Panc1 (cell line): ENCODE measurements at regions not wholly inside any gene's neighbourhood (a gene's known extent, or its start where the extent isn't known, plus 50 kb on each side); places are given as distances from the start of the nearest gene placed in this dataset.

Source experiments
- ATAC-seq: fragments of 200-7000 bp; cut with Tn5 transposase; 2 replicates; pipeline ENCODE4 v1.9.1; 2020; ENCODE audit warnings: mild to moderate bottlenecking, moderate library complexity
- BruUV-seq: library from RNA; stranded (reverse); fragments of 400-500 nt; replicated peaks from 2 replicates; lab custom pipeline; 2021; lab: Mats Ljungman, UMichigan
- CTCF ChIA-PET: fragments of 300-600 bp; sonication (Branson Sonifier 250); formaldehyde crosslinking; loops from one replicate; lab custom pipeline; 2022; ENCODE audit warnings: antibody characterized with exemption; lab: Charles Lee
- POLR2A ChIA-PET: fragments of 300-600 bp; sonication (Branson Sonifier 250); formaldehyde crosslinking; loops from one replicate; lab custom pipeline; 2022; ENCODE audit warnings: antibody characterized with exemption; lab: Charles Lee
- DNase-seq: peaks from one replicate; pipeline ENCODE4 v3.0.0-alpha.2; 2010; ENCODE audit warnings: low read depth, low spot score
- H3K27ac ChIP-seq: 2 replicates; pipeline ENCODE4 v1.5.1; 2011; ENCODE audit warnings: mild to moderate bottlenecking, low read length, inconsistent platforms
- H3K27me3 ChIP-seq: fragments of 200-500 bp; sonication (Bioruptor generic); 2 replicates; pipeline ENCODE4 v1.6.0; 2014; ENCODE audit warnings: low read length, inconsistent platforms; ENCODE audit not compliant: control insufficient read depth, insufficient read depth
- H3K36me3 ChIP-seq: fragments of 200-500 bp; sonication (Bioruptor generic); 2 replicates; pipeline ENCODE4 v1.5.1; 2014; ENCODE audit warnings: inconsistent platforms, mild to moderate bottlenecking, low read length, moderate library complexity; ENCODE audit not compliant: control insufficient read depth, insufficient read depth
- H3K4me1 ChIP-seq: 2 replicates; pipeline ENCODE4 v1.5.1; 2011; ENCODE audit warnings: inconsistent platforms, mild to moderate bottlenecking, low read length, moderate library complexity; ENCODE audit not compliant: control insufficient read depth, insufficient read depth
- H3K4me3 ChIP-seq, 2 experiments: 2 replicates each; pipeline ENCODE4 v1.5.1; 2011 to 2012; ENCODE audit warnings: low read depth in 2 of 2, low read length in 2 of 2, mild to moderate bottlenecking in 2 of 2, inconsistent platforms in 1 of 2, moderate library complexity in 1 of 2
- H3K9me3 ChIP-seq: fragments of 200-500 bp; sonication (Bioruptor generic); 2 replicates; pipeline ENCODE4 v1.5.1; 2014; ENCODE audit warnings: low read depth, mild to moderate bottlenecking, inconsistent platforms, low read length, moderate library complexity; ENCODE audit not compliant: control insufficient read depth, insufficient read depth
- POLR2AphosphoS5 ChIP-seq: IDR thresholded peaks from 2 replicates; pipeline ENCODE4 v1.6.1; 2012; ENCODE audit warnings: mild to moderate bottlenecking, low read depth, low read length, moderate library complexity
- SIN3A ChIP-seq: IDR thresholded peaks from 2 replicates; pipeline ENCODE4 v1.6.1; 2012; ENCODE audit warnings: low read depth, mild to moderate bottlenecking, low read length, moderate library complexity, borderline replicate concordance; ENCODE audit not compliant: insufficient read depth
- TCF7L2 ChIP-seq: IDR thresholded peaks from 2 replicates; pipeline ENCODE4 v1.6.1; 2011; ENCODE audit warnings: mild to moderate bottlenecking, low read depth, low read length, inconsistent platforms
- in situ Hi-C: cut with HindIII; loops from 2 replicates; pipeline ENCODE4 v1.10.0; 2016; ENCODE audit warnings: low sequenced_read_pairs, low pct_unique_long_range_greater_than_20kb
- intact Hi-C: fragments of 100-400 bp; cut with micrococcal nuclease; formaldehyde crosslinking; loops from one replicate; pipeline ENCODE4 v1.10.0; 2022; ENCODE audit not compliant: unreplicated experiment
- TF ChIP-seq, protein P1 (sequence below): fragments of 450-650 bp; IDR thresholded peaks from 2 replicates; pipeline ENCODE4 v1.5.1; 2017; ENCODE audit warnings: mild to moderate bottlenecking
- TF ChIP-seq, protein P2 (sequence below), 2 experiments: IDR thresholded peaks; 2 replicates each; pipeline ENCODE4 v1.6.1; 2011 to 2012; ENCODE audit warnings: low read depth in 2 of 2, control low read depth in 1 of 2, low read length in 1 of 2, mild to moderate bottlenecking in 1 of 2, moderate library complexity in 1 of 2; ENCODE audit not compliant: insufficient read depth in 1 of 2

DNA sequence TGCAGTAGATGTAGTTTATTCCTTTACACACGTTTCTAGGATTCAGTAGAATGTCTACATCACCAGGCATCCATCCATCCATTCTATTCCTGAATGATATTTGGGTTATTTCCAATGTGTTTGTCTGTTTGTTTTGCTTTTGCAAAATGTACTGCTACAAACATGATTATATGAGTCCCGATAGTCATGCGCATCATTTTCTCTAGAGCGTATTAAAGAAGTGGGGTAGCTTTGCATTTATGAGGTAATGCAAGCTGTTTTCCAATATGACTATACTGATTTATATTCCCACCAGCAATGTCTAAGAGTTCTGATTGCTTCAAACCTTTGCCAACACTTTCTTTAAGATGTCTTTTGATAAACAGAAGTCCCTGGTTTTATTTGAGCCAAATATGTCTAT is 253.2 kb downstream of the NOVA1 start:
- POLR2A ChIA-PET = no interaction called here

DNA sequence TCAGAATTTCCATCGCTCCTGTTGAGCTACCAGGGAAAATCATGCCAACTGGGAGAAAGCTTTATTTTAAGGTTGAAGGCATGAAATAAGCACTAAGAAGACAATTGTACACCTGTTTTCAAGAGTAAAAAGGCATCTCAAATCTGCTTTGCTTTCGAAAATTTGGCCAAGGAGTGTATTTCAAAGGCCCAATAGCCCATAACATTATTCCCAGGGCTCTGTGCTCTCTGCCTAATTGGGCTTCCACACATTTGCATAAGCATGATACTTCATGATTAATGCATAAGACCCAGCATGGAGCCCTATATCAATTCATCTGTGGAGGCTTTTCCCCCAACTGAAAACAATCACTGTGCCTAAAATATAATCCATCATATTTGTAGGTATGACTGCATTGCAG is 258.5 kb downstream of the NOVA1 start:
- Histone ChIP-seq H3K36me3 (no peaks in the 10 kb centered on the region), H3K4me1 (no peaks in the 10 kb centered on the region), H3K27me3 (no peaks in the 10 kb centered on the region), H3K4me3 (no peak overlapping the region), H3K27ac (no peak overlapping the region), H3K9me3 (no peaks in the 10 kb centered on the region)
- in situ Hi-C loops (no loop called here), intact Hi-C loops (no loop called here)
- no peak for TF ChIP-seq POLR2AphosphoS5
- no peak for TF ChIP-seq SIN3A
- TF ChIP-seq TCF7L2 = no peak
- TF ChIP-seq, protein P1, sequence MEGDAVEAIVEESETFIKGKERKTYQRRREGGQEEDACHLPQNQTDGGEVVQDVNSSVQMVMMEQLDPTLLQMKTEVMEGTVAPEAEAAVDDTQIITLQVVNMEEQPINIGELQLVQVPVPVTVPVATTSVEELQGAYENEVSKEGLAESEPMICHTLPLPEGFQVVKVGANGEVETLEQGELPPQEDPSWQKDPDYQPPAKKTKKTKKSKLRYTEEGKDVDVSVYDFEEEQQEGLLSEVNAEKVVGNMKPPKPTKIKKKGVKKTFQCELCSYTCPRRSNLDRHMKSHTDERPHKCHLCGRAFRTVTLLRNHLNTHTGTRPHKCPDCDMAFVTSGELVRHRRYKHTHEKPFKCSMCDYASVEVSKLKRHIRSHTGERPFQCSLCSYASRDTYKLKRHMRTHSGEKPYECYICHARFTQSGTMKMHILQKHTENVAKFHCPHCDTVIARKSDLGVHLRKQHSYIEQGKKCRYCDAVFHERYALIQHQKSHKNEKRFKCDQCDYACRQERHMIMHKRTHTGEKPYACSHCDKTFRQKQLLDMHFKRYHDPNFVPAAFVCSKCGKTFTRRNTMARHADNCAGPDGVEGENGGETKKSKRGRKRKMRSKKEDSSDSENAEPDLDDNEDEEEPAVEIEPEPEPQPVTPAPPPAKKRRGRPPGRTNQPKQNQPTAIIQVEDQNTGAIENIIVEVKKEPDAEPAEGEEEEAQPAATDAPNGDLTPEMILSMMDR = no peak
- TF ChIP-seq, protein P2, sequence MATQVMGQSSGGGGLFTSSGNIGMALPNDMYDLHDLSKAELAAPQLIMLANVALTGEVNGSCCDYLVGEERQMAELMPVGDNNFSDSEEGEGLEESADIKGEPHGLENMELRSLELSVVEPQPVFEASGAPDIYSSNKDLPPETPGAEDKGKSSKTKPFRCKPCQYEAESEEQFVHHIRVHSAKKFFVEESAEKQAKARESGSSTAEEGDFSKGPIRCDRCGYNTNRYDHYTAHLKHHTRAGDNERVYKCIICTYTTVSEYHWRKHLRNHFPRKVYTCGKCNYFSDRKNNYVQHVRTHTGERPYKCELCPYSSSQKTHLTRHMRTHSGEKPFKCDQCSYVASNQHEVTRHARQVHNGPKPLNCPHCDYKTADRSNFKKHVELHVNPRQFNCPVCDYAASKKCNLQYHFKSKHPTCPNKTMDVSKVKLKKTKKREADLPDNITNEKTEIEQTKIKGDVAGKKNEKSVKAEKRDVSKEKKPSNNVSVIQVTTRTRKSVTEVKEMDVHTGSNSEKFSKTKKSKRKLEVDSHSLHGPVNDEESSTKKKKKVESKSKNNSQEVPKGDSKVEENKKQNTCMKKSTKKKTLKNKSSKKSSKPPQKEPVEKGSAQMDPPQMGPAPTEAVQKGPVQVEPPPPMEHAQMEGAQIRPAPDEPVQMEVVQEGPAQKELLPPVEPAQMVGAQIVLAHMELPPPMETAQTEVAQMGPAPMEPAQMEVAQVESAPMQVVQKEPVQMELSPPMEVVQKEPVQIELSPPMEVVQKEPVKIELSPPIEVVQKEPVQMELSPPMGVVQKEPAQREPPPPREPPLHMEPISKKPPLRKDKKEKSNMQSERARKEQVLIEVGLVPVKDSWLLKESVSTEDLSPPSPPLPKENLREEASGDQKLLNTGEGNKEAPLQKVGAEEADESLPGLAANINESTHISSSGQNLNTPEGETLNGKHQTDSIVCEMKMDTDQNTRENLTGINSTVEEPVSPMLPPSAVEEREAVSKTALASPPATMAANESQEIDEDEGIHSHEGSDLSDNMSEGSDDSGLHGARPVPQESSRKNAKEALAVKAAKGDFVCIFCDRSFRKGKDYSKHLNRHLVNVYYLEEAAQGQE (IDR thresholded peaks at IDR 0.05; ENCODE audit: insufficient read depth in 1 of 2, low read depth in 2 of 2, low read length in 1 of 2) = no peak
- DNase-seq = no peak
- BruUV-seq = no TSS peak
- ChIA-PET CTCF (no interaction called here), POLR2A (no interaction called here)
- no peak for ATAC-seq

More for the DNA sequence above, 253.2 kb downstream of the NOVA1 start:
- Histone ChIP-seq H3K27me3 (no peaks in the 10 kb centered on the region), H3K27ac (no peak overlapping the region), H3K36me3 (no peaks in the 10 kb centered on the region), H3K9me3 (no peaks in the 10 kb centered on the region), H3K4me3 (no peak overlapping the region), H3K4me1 (no peaks in the 10 kb centered on the region)
- DNase-seq = no peak
- CTCF ChIA-PET = no interaction called here
- in situ Hi-C loops = no loop called here
- no TSS peak for BruUV-seq
- intact Hi-C loops = no loop called here
- TF ChIP-seq, protein P1 = no peak
- TF ChIP-seq, protein P2 (IDR thresholded peaks at IDR 0.05; ENCODE audit: insufficient read depth in 1 of 2, low read depth in 2 of 2, low read length in 1 of 2) = no peak
- TF ChIP-seq POLR2AphosphoS5 (no peak), SIN3A (no peak), TCF7L2 (no peak)
- no peak for ATAC-seq
